Adrenal gland (tissue), 9 donors: ENCODE measurements at regions not wholly inside any gene's neighbourhood (a gene's known extent, or its start where the extent isn't known, plus 50 kb on each side); places are given as distances from the start of the nearest gene placed in this dataset.

Experiments used
- DNase-seq, 7 donors: peaks; one replicate each; pipeline ENCODE4 v3.0.0-alpha.2; 2019 to 2020
- H3K27ac ChIP-seq, 5 donors: fragments of 200-600 bp; sonication (generic) in 4 of 5; 1 replicate in 3 of 5; 2 replicates in 2 of 5; pipeline versions ENCODE4 v1.5.1 to v1.8.0; 2016 to 2020; ENCODE audit warnings: mild to moderate bottlenecking in 1 of 5
- H3K27me3 ChIP-seq: fragments of 200-600 bp; 2 replicates; pipeline ENCODE4 v1.8.0; 2021
- H3K36me3 ChIP-seq, 2 donors: fragments of 200-600 bp; replicated peaks in 1 of 2; 1 replicate in 1 of 2; 2 replicates in 1 of 2; pipeline versions ENCODE4 v1.5.1 to v1.8.0; 2018 to 2022
- H3K4me1 ChIP-seq, 2 donors: fragments of 200-600 bp; replicated peaks in 1 of 2; 1 replicate in 1 of 2; 2 replicates in 1 of 2; pipeline versions ENCODE4 v1.5.1 to v1.8.0; 2018 to 2021
- H3K4me3 ChIP-seq, 4 donors: fragments of 200-600 bp; sonication (generic) in 3 of 4; one replicate each; pipeline ENCODE4 v1.5.1; 2016 to 2018
- H3K9me3 ChIP-seq, 3 donors: fragments of 200-600 bp; sonication (generic) in 1 of 3; replicated peaks in 1 of 3; 1 replicate in 2 of 3; 2 replicates in 1 of 3; pipeline versions ENCODE4 v1.5.1 to v1.8.0; 2016 to 2021
- CTCF ChIP-seq, 6 experiments: fragments of 450-650 bp in 4 of 6; fragments of 200-600 bp in 2 of 6; sonication (generic) in 1 of 6; IDR thresholded peaks; 1 replicate in 5 of 6; 2 replicates in 1 of 6; pipeline versions ENCODE4 v1.5.1 to v1.8.0; 2016 to 2021; ENCODE audit warnings: antibody characterized with exemption in 6 of 6, mild to moderate bottlenecking in 2 of 6, moderate library complexity in 1 of 6
- POLR2A ChIP-seq, 2 donors: fragments of 450-650 bp; IDR thresholded peaks; one replicate each; pipeline ENCODE4 v1.6.1; 2017; ENCODE audit warnings: antibody characterized with exemption in 2 of 2, mild to moderate bottlenecking in 2 of 2, moderate library complexity in 1 of 2
- WGBS, 4 donors: extraction: QIAGEN DNeasy Blood & Tissue Kit in 2 of 4; methylation state at CpG; one replicate each; pipeline versions ENCODE4 v1.1.5 to v1.1.7; 2013 to 2017; 5-methylcytosine and 5-hydroxymethylcytosine counted together
- intact Hi-C, 2 donors: fragments of 100-400 bp; cut with DNase I; formaldehyde crosslinking; loops; one replicate each; pipeline versions ENCODE4 v1.14.1 to v1.15.0; 2022 to 2023
- donor health status: healthy with polysubstance abuse.
- donor health status: Bipolar disorder and iron deficiency.
- donor health status: DM: yes; HTN: yes; CAD: no.
- donor health status: DM: no; HTN: no; CAD: no.
- donor health status: DM: no; HTN: no; CAD: no.

- H3K4me3 ChIP-seq = no peak overlapping the region
- H3K27ac ChIP-seq = no peak overlapping the region
- TF ChIP-seq POLR2A (IDR thresholded peaks at IDR 0.05) (no peak), CTCF (IDR thresholded peaks at IDR 0.05) (no peak)
- intact Hi-C loops = no loop called here
- DNase-seq = no peak
- H3K36me3 ChIP-seq = no peaks in the 10 kb centered on the region
- H3K9me3 ChIP-seq = no peaks in the 10 kb centered on the region
- no peaks in the 10 kb centered on the region for H3K4me1 ChIP-seq
- no peaks in the 10 kb centered on the region for H3K27me3 ChIP-seq
- 61 to 79% (median 70%) methylated on average over 2 of the region's 2 CpGs for WGBS, 4 donors
These were observed 343.7 kb upstream of the NOVA1 start for GRCh38 chr14:26941521-26941920.

DNA sequence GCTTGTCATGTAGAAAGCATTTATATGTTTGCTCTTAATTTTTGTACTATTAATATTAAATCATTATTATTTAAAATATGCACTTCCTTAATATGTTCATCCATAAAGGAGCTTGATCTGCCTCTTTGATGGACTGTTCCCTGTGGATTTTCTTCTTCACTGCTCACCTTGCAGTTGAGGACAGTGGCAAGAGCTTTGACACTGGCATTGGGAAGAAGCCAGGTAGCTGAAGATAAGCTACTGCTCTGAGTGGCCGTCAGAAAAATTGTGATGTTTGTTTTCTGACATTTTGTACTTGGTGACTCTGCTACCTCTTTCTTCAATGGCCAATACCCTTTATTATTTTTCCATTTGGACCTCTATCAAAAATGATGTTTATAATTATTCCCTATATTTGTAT, 349.4 kb upstream of the NOVA1 start:
- no peaks in the 10 kb centered on the region for H3K36me3 ChIP-seq
- no peak overlapping the region for H3K4me3 ChIP-seq
- H3K27ac ChIP-seq = no peak overlapping the region
- no peak for DNase-seq
- H3K4me1 ChIP-seq = no peaks in the 10 kb centered on the region
- intact Hi-C loops = no loop called here
- TF ChIP-seq POLR2A (IDR thresholded peaks at IDR 0.05) (no peak), CTCF (IDR thresholded peaks at IDR 0.05) (no peak)
- no peaks in the 10 kb centered on the region for H3K27me3 ChIP-seq
- no peaks in the 10 kb centered on the region for H3K9me3 ChIP-seq
- WGBS, 4 donors = 65 to 73% (median 70%) methylated on average over 1 of the region's 1 CpG

DNA sequence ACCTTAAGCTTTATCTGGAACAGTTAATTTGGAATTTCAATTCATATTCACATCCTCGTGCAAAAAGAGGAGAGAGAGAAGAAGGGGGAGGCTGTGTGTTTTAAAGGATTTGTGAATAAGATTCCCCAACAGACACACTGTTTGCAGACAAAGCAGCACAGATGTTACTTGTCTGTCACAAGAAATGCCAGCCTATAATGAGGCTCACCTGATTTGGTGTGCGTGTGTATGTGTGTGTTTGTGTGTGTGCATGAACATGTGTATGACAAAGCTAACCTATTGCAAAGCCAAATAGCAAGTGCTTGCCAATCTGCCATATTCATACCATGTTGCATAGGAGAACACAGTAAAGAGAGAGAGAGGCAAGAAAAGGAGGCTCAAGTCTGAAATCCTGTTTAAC, 361.6 kb upstream of the NOVA1 start:
- no peaks in the 10 kb centered on the region for H3K4me1 ChIP-seq
- TF ChIP-seq POLR2A (IDR thresholded peaks at IDR 0.05) (no peak), CTCF (IDR thresholded peaks at IDR 0.05) (no peak)
- H3K4me3 ChIP-seq = no peak overlapping the region
- DNase-seq = no peak
- WGBS, 4 donors = 59 to 69% (median 62%) methylated on average over 2 of the region's 2 CpGs
- no peaks in the 10 kb centered on the region for H3K36me3 ChIP-seq
- H3K9me3 ChIP-seq = no peaks in the 10 kb centered on the region
- no peak overlapping the region for H3K27ac ChIP-seq
- intact Hi-C loops = no loop called here
- H3K27me3 ChIP-seq = no peaks in the 10 kb centered on the region

DNA sequence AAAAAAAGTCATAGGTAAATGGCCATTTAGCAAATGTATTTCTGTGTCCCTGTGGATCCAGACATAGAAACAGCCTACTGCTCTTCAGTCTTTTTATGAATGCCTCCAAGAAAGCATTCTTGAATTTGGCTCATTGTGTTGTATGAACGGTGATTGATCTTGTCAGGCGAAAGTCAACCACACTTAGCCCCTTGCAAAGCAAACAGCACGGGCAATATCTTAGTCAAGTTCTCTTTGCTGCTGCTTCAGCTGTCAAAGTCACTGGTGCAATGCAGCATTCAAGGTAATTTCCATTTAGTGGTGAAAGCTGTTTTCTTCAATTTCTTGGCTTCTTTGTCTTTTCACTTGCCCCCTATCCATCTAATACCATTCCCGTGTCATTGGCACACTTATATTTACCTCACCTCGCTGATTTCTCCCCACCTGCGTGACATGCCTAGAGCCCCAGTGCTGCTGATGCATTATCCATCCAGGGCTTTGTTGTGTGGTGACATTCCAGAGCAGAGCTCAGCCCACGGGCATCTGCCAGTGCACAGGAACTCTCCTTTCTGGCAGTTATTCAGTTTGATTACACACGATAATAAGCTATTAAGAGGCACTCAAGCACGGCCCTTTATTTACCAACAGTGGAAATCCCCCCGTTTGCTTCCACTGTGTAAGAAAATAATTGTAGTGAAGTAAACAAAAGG, 362.3 kb upstream of the NOVA1 start:
- DNase-seq = no peak
- H3K27me3 ChIP-seq = no peaks in the 10 kb centered on the region
- H3K36me3 ChIP-seq = no peaks in the 10 kb centered on the region
- no peaks in the 10 kb centered on the region for H3K9me3 ChIP-seq
- 54 to 64% (median 58%) methylated on average over 10 of the region's 10 CpGs for WGBS, 4 donors
- no peak for TF ChIP-seq CTCF (IDR thresholded peaks at IDR 0.05)
- TF ChIP-seq POLR2A (IDR thresholded peaks at IDR 0.05) = no peak
- no peak overlapping the region for H3K4me3 ChIP-seq
- no peaks in the 10 kb centered on the region for H3K4me1 ChIP-seq
- H3K27ac ChIP-seq = no peak overlapping the region
- intact Hi-C loops = no loop called here
